ENCODE measurements at regions not wholly inside any gene's neighbourhood (a gene's known extent, or its start where the extent isn't known, plus 50 kb on each side); places are given as distances from the start of the nearest gene placed in this dataset.

DNA sequence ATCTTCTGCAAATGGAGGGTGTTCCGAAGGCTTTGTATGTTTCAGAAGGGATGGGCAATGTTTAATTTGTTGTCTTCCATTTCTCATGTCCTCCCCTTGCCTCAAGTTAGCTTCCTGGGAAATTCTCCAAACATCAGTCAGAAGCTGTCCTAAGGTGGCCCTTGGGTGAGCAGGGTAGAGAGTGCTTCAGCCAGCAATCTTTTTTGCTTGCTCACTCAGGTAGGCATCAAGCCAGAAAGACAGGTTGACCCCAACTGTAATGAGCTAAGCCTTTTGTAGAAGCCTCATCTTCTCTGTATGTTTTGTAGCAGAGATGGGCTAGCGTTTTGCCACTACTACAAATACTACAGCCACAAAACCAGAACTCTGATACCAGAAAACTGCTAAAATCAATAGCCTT, 321.5 kb upstream of the FAM78B start:
- H3K36me3 ChIP-seq (replicated peaks; ENCODE audit: insufficient read depth, low read length), result no peaks in the 10 kb centered on the region
- no peak overlapping the region for H3K27ac ChIP-seq (ENCODE audit: low read length)
- peaks cover 12% of the 10 kb centered on the region for H3K4me1 ChIP-seq (ENCODE audit: low read length)
- no peaks in the 10 kb centered on the region for H3K27me3 ChIP-seq (replicated peaks; ENCODE audit: insufficient read depth, low read length)
- no peak overlapping the region for H3K9ac ChIP-seq (ENCODE audit: low read length)
- TF ChIP-seq, protein P1, sequence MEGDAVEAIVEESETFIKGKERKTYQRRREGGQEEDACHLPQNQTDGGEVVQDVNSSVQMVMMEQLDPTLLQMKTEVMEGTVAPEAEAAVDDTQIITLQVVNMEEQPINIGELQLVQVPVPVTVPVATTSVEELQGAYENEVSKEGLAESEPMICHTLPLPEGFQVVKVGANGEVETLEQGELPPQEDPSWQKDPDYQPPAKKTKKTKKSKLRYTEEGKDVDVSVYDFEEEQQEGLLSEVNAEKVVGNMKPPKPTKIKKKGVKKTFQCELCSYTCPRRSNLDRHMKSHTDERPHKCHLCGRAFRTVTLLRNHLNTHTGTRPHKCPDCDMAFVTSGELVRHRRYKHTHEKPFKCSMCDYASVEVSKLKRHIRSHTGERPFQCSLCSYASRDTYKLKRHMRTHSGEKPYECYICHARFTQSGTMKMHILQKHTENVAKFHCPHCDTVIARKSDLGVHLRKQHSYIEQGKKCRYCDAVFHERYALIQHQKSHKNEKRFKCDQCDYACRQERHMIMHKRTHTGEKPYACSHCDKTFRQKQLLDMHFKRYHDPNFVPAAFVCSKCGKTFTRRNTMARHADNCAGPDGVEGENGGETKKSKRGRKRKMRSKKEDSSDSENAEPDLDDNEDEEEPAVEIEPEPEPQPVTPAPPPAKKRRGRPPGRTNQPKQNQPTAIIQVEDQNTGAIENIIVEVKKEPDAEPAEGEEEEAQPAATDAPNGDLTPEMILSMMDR (IDR thresholded peaks at IDR 0.05; ENCODE audit: low read length), result no peak
- TF ChIP-seq EZH2 (optimal IDR thresholded peaks at IDR 0.05; ENCODE audit: low read depth, low read length) (no peak), EZH2phosphoT487 (IDR thresholded peaks at IDR 0.05; ENCODE audit: low read length) (no peak)
- H4K20me1 ChIP-seq (ENCODE audit: insufficient read depth, low read length), result no peaks in the 10 kb centered on the region
- H3K9me2 ChIP-seq (replicated peaks; ENCODE audit: insufficient read depth, low read length), result no peaks in the 10 kb centered on the region
- H3K79me2 ChIP-seq (ENCODE audit: low read length), result no peaks in the 10 kb centered on the region
- H2AFZ ChIP-seq (ENCODE audit: low read length), result no peak overlapping the region
- H3K4me2 ChIP-seq (ENCODE audit: low read depth, low read length), result no peak overlapping the region
- no peaks in the 10 kb centered on the region for H3K9me3 ChIP-seq (replicated peaks; ENCODE audit: insufficient read depth, low read length)
- no peak for DNase-seq
- H3K4me3 ChIP-seq (ENCODE audit: low read length), result no peak overlapping the region
- H3F3A ChIP-seq (ENCODE audit: insufficient read depth, low read length), result peaks cover 9% of the 10 kb centered on the region

DNA sequence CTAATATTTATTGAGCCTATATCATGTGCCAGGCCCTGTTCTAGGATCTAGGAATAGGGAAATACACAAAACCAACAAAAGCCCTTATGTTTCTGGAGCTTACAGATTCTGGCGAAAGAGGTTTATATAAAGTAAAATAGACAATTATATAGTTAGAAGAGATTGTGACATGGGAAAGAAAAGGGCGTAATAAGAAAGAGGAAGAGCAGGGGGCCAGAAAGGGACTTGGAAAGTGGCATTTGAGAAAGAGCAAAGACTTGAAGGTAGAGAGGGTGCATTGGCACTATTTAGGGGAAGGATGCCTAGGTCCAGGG, 322.5 kb upstream of the FAM78B start:
- Histone ChIP-seq H3K4me3 (ENCODE audit: low read length) (peak overlapping the region; percentile 65), H4K20me1 (ENCODE audit: insufficient read depth, low read length) (no peaks in the 10 kb centered on the region), H3K9ac (ENCODE audit: low read length) (peak overlapping the region; percentile 67; the same call in 1 of the 2 replicates), H3K79me2 (ENCODE audit: low read length) (no peaks in the 10 kb centered on the region), H3K4me1 (ENCODE audit: low read length) (peaks cover 12% of the 10 kb centered on the region), H3F3A (ENCODE audit: insufficient read depth, low read length) (peaks cover 9% of the 10 kb centered on the region), H3K27ac (ENCODE audit: low read length) (peak overlapping the region; percentile 61; the same call in 1 of the 2 replicates), H3K9me2 (replicated peaks; ENCODE audit: insufficient read depth, low read length) (no peaks in the 10 kb centered on the region), H3K9me3 (replicated peaks; ENCODE audit: insufficient read depth, low read length) (no peaks in the 10 kb centered on the region), H3K27me3 (replicated peaks; ENCODE audit: insufficient read depth, low read length) (no peaks in the 10 kb centered on the region), H3K4me2 (ENCODE audit: low read depth, low read length) (peak overlapping the region; percentile 74), H2AFZ (ENCODE audit: low read length) (peak overlapping the region; percentile 87), H3K36me3 (replicated peaks; ENCODE audit: insufficient read depth, low read length) (no peaks in the 10 kb centered on the region)
- TF ChIP-seq EZH2phosphoT487 (IDR thresholded peaks at IDR 0.05; ENCODE audit: low read length) (no peak), EZH2 (optimal IDR thresholded peaks at IDR 0.05; ENCODE audit: low read depth, low read length) (no peak)
- TF ChIP-seq, protein P1 (IDR thresholded peaks at IDR 0.05; ENCODE audit: low read length), result no peak
- DNase-seq, result no peak

DNA sequence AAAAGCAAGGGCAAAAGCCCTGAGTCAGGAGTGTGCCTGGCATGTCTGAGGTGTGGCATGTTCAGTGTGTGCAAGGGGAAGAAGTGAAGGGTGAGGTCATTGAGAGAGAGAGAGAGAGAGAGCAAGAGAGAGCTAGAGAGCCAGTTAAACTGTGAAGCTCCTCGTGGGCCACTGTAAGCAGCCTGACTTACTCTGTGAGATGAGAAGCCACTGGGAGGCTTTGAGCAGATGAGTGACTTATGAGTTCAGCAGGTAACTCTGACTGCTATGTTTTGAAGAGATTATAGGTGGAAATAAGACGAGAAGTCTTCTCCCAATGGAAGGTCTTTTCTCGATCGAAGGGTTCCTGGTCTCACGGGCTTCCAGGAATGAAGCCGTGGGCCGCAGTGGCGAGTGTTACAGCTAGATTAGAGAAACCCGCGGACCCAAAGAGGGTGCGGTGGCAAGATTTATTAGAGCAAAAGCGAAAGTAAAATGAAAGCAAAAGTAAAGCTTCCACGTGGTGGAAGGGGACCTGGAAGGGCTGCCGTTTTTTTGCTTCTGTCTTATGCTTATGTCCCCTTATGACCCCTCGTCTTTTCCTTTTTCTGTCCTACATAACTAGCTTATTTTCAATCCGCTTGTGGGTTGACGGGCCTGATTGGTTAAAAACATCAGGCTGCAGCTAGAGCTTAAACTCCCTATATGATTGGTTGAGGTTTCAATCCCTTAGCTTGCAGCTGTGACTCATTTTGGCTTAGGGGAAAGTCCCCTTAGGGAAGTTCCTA, 323.1 kb upstream of the FAM78B start:
- no peaks in the 10 kb centered on the region for H3K9me3 ChIP-seq (replicated peaks; ENCODE audit: insufficient read depth, low read length)
- peak overlapping the region; percentile 67 for H3K9ac ChIP-seq (ENCODE audit: low read length)
- H3K27ac ChIP-seq (ENCODE audit: low read length), result peak overlapping the region; percentile 61; the same call in 1 of the 2 replicates
- no peaks in the 10 kb centered on the region for H4K20me1 ChIP-seq (ENCODE audit: insufficient read depth, low read length)
- H3K79me2 ChIP-seq (ENCODE audit: low read length), result no peaks in the 10 kb centered on the region
- no peaks in the 10 kb centered on the region for H3K27me3 ChIP-seq (replicated peaks; ENCODE audit: insufficient read depth, low read length)
- peaks cover 12% of the 10 kb centered on the region for H3K4me1 ChIP-seq (ENCODE audit: low read length)
- H2AFZ ChIP-seq (ENCODE audit: low read length), result peak overlapping the region; percentile 87
- H3F3A ChIP-seq (ENCODE audit: insufficient read depth, low read length), result peaks cover 9% of the 10 kb centered on the region
- DNase-seq, result peak; percentile 90
- no peaks in the 10 kb centered on the region for H3K36me3 ChIP-seq (replicated peaks; ENCODE audit: insufficient read depth, low read length)
- peak overlapping the region; percentile 65 for H3K4me3 ChIP-seq (ENCODE audit: low read length)
- peak overlapping the region; percentile 74 for H3K4me2 ChIP-seq (ENCODE audit: low read depth, low read length)
- H3K9me2 ChIP-seq (replicated peaks; ENCODE audit: insufficient read depth, low read length), result no peaks in the 10 kb centered on the region
- no peak for TF ChIP-seq EZH2phosphoT487 (IDR thresholded peaks at IDR 0.05; ENCODE audit: low read length)
- TF ChIP-seq, protein P1 (IDR thresholded peaks at IDR 0.05; ENCODE audit: low read length), result no peak
- no peak for TF ChIP-seq EZH2 (optimal IDR thresholded peaks at IDR 0.05; ENCODE audit: low read depth, low read length)

Data from MM.1S (cell line).